Calu3 (cell line): ENCODE measurements at regions not wholly inside any gene's neighbourhood (a gene's known extent, or its start where the extent isn't known, plus 50 kb on each side); places are given as distances from the start of the nearest gene placed in this dataset.

Source experiments
- BruUV-seq: library from RNA; stranded (reverse); fragments of 400-500 nt; replicated peaks from 2 replicates; lab custom pipeline; 2021; lab: Mats Ljungman, UMichigan
- CTCF ChIA-PET: fragments of 300-600 bp; sonication (Branson Sonifier 250); formaldehyde crosslinking; loops from one replicate; lab custom pipeline; 2022; ENCODE audit warnings: antibody characterized with exemption; lab: Charles Lee
- DNase-seq: peaks from one replicate; pipeline ENCODE4 v3.0.0; 2022
- H3K27ac Mint-ChIP-seq: one replicate; pipeline ENCODE4 v1.8.0; 2022; ENCODE audit warnings: mixed read lengths; ENCODE audit not compliant: unreplicated experiment
- H3K27me3 Mint-ChIP-seq: one replicate; pipeline ENCODE4 v1.8.0; 2022; ENCODE audit warnings: mixed read lengths; ENCODE audit not compliant: unreplicated experiment
- H3K36me3 Mint-ChIP-seq: one replicate; pipeline ENCODE4 v1.8.0; 2022; ENCODE audit warnings: mild to moderate bottlenecking, moderate library complexity, mixed read lengths; ENCODE audit not compliant: insufficient read depth, unreplicated experiment
- H3K4me1 Mint-ChIP-seq: one replicate; pipeline ENCODE4 v1.8.0; 2022; ENCODE audit warnings: mild to moderate bottlenecking, low read depth, mixed read lengths; ENCODE audit not compliant: unreplicated experiment
- H3K4me3 Mint-ChIP-seq: one replicate; pipeline ENCODE4 v1.8.0; 2022; ENCODE audit warnings: mild to moderate bottlenecking, low read depth, moderate library complexity, mixed read lengths; ENCODE audit not compliant: unreplicated experiment
- H3K9me3 Mint-ChIP-seq: one replicate; pipeline ENCODE4 v1.8.0; 2022; ENCODE audit warnings: low read depth, mixed read lengths; ENCODE audit not compliant: unreplicated experiment
- CTCF ChIP-seq: fragments of 200-600 bp; IDR thresholded peaks from one replicate; pipeline ENCODE4 v1.8.0; 2022; ENCODE audit warnings: antibody characterized with exemption; ENCODE audit not compliant: unreplicated experiment
- intact Hi-C: fragments of 100-400 bp; cut with micrococcal nuclease; formaldehyde crosslinking; loops from one replicate; pipeline ENCODE4 v1.10.0; 2022; ENCODE audit not compliant: unreplicated experiment

DNA sequence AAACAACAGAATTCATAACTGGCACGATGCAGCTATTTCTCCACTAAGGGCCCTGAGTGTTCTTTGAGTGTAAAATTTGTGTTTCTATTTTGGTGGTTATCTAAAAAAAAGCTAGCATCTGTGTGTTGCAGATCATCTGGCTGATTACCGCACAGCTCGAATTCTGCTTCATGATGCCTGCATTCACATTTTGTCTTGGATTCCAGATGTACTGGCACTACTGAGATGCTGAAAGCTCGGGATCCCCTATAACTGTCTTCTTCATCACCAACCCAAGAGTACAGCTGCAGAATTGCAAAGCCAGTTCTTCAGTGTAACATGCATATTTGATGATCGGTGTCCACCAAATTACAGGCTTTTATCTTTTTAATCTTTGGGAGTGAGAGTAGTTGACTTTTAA, 51.6 kb upstream of the ZNF532 start:
- no TSS peak for BruUV-seq
- no peaks in the 10 kb centered on the region for H3K27me3 Mint-ChIP-seq
- H3K4me3 Mint-ChIP-seq = no peak overlapping the region
- no peak for DNase-seq
- TF ChIP-seq CTCF = no peak
- no peaks in the 10 kb centered on the region for H3K36me3 Mint-ChIP-seq
- no peaks in the 10 kb centered on the region for H3K9me3 Mint-ChIP-seq
- H3K4me1 Mint-ChIP-seq = peaks cover under 1% of the 10 kb centered on the region
- no peak overlapping the region for H3K27ac Mint-ChIP-seq
- intact Hi-C loops = no loop called here
- CTCF ChIA-PET = interaction anchor here (1.0 kb wide), 1 partner anchor 12 kb away, joined by 3 read pairs; no protein-coding TSS in a partner anchor

GRCh38 chr18:58813561-58814225, 51.0 kb upstream of the ZNF532 start:
- TF ChIP-seq CTCF = no peak
- Mint-ChIP-seq H3K4me3 (no peak overlapping the region), H3K27ac (no peak overlapping the region), H3K4me1 (no peaks in the 10 kb centered on the region), H3K9me3 (no peaks in the 10 kb centered on the region), H3K27me3 (no peaks in the 10 kb centered on the region), H3K36me3 (no peaks in the 10 kb centered on the region)
- no peak for DNase-seq
- intact Hi-C loops = no loop called here
- BruUV-seq = no TSS peak
- CTCF ChIA-PET = no interaction called here

DNA sequence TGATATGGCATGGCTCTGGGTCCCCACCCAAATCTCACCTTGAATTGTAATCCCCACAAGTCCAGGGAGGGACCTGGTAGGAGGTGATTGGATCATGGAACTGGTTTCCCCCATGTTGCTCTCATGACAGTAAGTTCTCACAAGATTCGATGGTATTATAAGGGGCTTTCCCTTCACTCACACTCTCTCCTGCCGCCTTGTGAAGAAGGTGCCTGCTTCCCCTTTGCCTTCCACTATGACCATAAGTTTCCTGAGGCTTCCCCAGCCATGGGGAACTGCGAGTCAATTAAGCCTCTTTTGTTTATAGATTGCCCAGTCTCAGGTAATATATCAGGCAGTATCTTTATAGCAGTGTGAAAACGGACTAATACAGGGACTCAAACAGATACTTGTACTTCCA, 50.4 kb upstream of the ZNF532 start:
- Mint-ChIP-seq H3K27me3 (no peaks in the 10 kb centered on the region), H3K9me3 (no peaks in the 10 kb centered on the region), H3K27ac (no peak overlapping the region), H3K4me1 (no peaks in the 10 kb centered on the region), H3K4me3 (no peak overlapping the region), H3K36me3 (no peaks in the 10 kb centered on the region)
- intact Hi-C loops = no loop called here
- CTCF ChIA-PET = no interaction called here
- BruUV-seq = no TSS peak
- no peak for TF ChIP-seq CTCF
- DNase-seq = no peak
